Neural progenitor cell (in vitro differentiated cells): ENCODE measurements at regions not wholly inside any gene's neighbourhood (a gene's known extent, or its start where the extent isn't known, plus 50 kb on each side); places are given as distances from the start of the nearest gene placed in this dataset.

Experiments used
- DNase-seq: peaks from one replicate; pipeline ENCODE4 v3.0.0-alpha.2; 2016; ENCODE audit warnings: low spot score
- H2AFZ ChIP-seq: fragments of 200-600 bp; sonication (generic); replicated peaks from 2 replicates; pipeline ENCODE4 v1.6.1; 2016; ENCODE audit warnings: antibody characterized with exemption
- H3F3A ChIP-seq: fragments of 200-600 bp; sonication (generic); 2 replicates; pipeline ENCODE4 v1.6.1; 2016; ENCODE audit warnings: antibody characterized with exemption, low read depth
- H3K27ac ChIP-seq: fragments of 200-600 bp; sonication (generic); 2 replicates; pipeline ENCODE4 v1.5.1; 2016; ENCODE audit warnings: mild to moderate bottlenecking
- H3K27me3 ChIP-seq: fragments of 200-600 bp; sonication (generic); 2 replicates; pipeline ENCODE4 v1.6.1; 2016; ENCODE audit warnings: mild to moderate bottlenecking, moderate library complexity
- H3K36me3 ChIP-seq: fragments of 200-600 bp; sonication (generic); 2 replicates; pipeline ENCODE4 v1.5.1; 2016
- H3K4me1 ChIP-seq: fragments of 200-600 bp; sonication (generic); 2 replicates; pipeline ENCODE4 v1.6.1; 2016; ENCODE audit warnings: mixed run types
- H3K4me2 ChIP-seq: fragments of 200-600 bp; sonication (generic); 2 replicates; pipeline ENCODE4 v1.6.1; 2016
- H3K4me3 ChIP-seq: fragments of 200-600 bp; sonication (generic); 2 replicates; pipeline ENCODE4 v1.5.1; 2016
- H3K79me2 ChIP-seq: fragments of 200-600 bp; sonication (generic); 2 replicates; pipeline ENCODE4 v1.6.1; 2016; ENCODE audit warnings: low read depth
- H3K9ac ChIP-seq: fragments of 200-600 bp; sonication (generic); 2 replicates; pipeline ENCODE4 v1.6.1; 2016
- H3K9me3 ChIP-seq: fragments of 200-600 bp; sonication (generic); 2 replicates; pipeline ENCODE4 v1.5.1; 2016; ENCODE audit warnings: low read depth
- H4K20me1 ChIP-seq: fragments of 200-600 bp; sonication (generic); 2 replicates; pipeline ENCODE4 v1.6.1; 2016; ENCODE audit warnings: low read depth
- H3K27ac Mint-ChIP-seq: 3 replicates; pipeline ENCODE4 v1.8.0; 2021; ENCODE audit warnings: mixed read lengths
- H3K27me3 Mint-ChIP-seq: 2 replicates; pipeline ENCODE4 v1.8.0; 2022; ENCODE audit warnings: low read depth, mild to moderate bottlenecking, inconsistent platforms, moderate library complexity, mixed read lengths; ENCODE audit not compliant: insufficient read depth
- H3K36me3 Mint-ChIP-seq: 3 replicates; pipeline ENCODE4 v1.8.0; 2021; ENCODE audit warnings: mixed read lengths
- H3K4me1 Mint-ChIP-seq: 3 replicates; pipeline ENCODE4 v1.8.0; 2021; ENCODE audit warnings: mixed read lengths
- H3K4me3 Mint-ChIP-seq: 3 replicates; pipeline ENCODE4 v1.8.0; 2021; ENCODE audit warnings: mild to moderate bottlenecking, moderate library complexity, mixed read lengths
- H3K9me3 Mint-ChIP-seq: 3 replicates; pipeline ENCODE4 v1.8.0; 2020; ENCODE audit warnings: mixed read lengths
- CTCF ChIP-seq: fragments of 200-600 bp; sonication (generic); IDR thresholded peaks from 2 replicates; pipeline ENCODE4 v1.5.1; 2017; ENCODE audit warnings: antibody characterized with exemption, mild to moderate bottlenecking
- EZH2 ChIP-seq: fragments of 200-600 bp; sonication (generic); IDR thresholded peaks from 2 replicates; pipeline ENCODE4 v1.6.1; 2017; ENCODE audit warnings: antibody characterized with exemption, mild to moderate bottlenecking, moderate library complexity
- EZH2phosphoT487 ChIP-seq: fragments of 200-600 bp; sonication (generic); IDR thresholded peaks from 2 replicates; pipeline ENCODE4 v1.6.1; 2017; ENCODE audit warnings: antibody characterized with exemption

- Mint-ChIP-seq H3K36me3 (no peaks in the 10 kb centered on the region), H3K9me3 (peaks cover 2% of the 10 kb centered on the region), H3K4me3 (no peak overlapping the region), H3K27ac (no peak overlapping the region), H3K4me1 (no peaks in the 10 kb centered on the region), H3K27me3 (peaks cover 4% of the 10 kb centered on the region)
- no peak overlapping the region for H3K27ac ChIP-seq
- no peaks in the 10 kb centered on the region for H3K9me3 ChIP-seq
- H3K4me1 ChIP-seq: no peaks in the 10 kb centered on the region
- no peak overlapping the region for H3K4me3 ChIP-seq
- H3K27me3 ChIP-seq: no peaks in the 10 kb centered on the region
- no peak overlapping the region for H2AFZ ChIP-seq
- DNase-seq: no peak
- no peak overlapping the region for H3K4me2 ChIP-seq
- no peaks in the 10 kb centered on the region for H3K79me2 ChIP-seq
- no peaks in the 10 kb centered on the region for H3F3A ChIP-seq
- H3K9ac ChIP-seq: no peak overlapping the region
- H3K36me3 ChIP-seq: no peaks in the 10 kb centered on the region
- no peaks in the 10 kb centered on the region for H4K20me1 ChIP-seq
- no peak for TF ChIP-seq EZH2phosphoT487
Measured at GRCh38 chr9:99336005-99336404, 113.9 kb downstream of the SEC61B start.

GRCh38 chr9:99336531-99336930 lies 114.4 kb downstream of the SEC61B start:
- no peaks in the 10 kb centered on the region for H4K20me1 ChIP-seq
- TF ChIP-seq EZH2 (no peak), CTCF (no peak), EZH2phosphoT487 (no peak)
- H2AFZ ChIP-seq: no peak overlapping the region
- no peak overlapping the region for H3K4me3 ChIP-seq
- H3K9ac ChIP-seq: no peak overlapping the region
- Mint-ChIP-seq H3K27me3 (peaks cover 4% of the 10 kb centered on the region), H3K36me3 (no peaks in the 10 kb centered on the region), H3K9me3 (peaks cover 2% of the 10 kb centered on the region), H3K4me1 (no peaks in the 10 kb centered on the region), H3K27ac (no peak overlapping the region), H3K4me3 (no peak overlapping the region)
- H3K36me3 ChIP-seq: no peaks in the 10 kb centered on the region
- no peak overlapping the region for H3K4me2 ChIP-seq
- H3K79me2 ChIP-seq: no peaks in the 10 kb centered on the region
- no peaks in the 10 kb centered on the region for H3K4me1 ChIP-seq
- H3F3A ChIP-seq: no peaks in the 10 kb centered on the region
- H3K27ac ChIP-seq: no peak overlapping the region
- no peaks in the 10 kb centered on the region for H3K9me3 ChIP-seq
- H3K27me3 ChIP-seq: no peaks in the 10 kb centered on the region
- DNase-seq: no peak

GRCh38 chr9:99340281-99340680 lies 118.2 kb downstream of the SEC61B start:
- Mint-ChIP-seq H3K9me3 (peaks cover 2% of the 10 kb centered on the region), H3K27me3 (peaks cover 6% of the 10 kb centered on the region), H3K4me1 (no peaks in the 10 kb centered on the region), H3K27ac (no peak overlapping the region), H3K36me3 (no peaks in the 10 kb centered on the region), H3K4me3 (no peak overlapping the region)
- H3K9ac ChIP-seq: no peak overlapping the region
- H3K4me2 ChIP-seq: no peak overlapping the region
- H3K4me3 ChIP-seq: no peak overlapping the region
- H2AFZ ChIP-seq: no peak overlapping the region
- DNase-seq: no peak
- H3F3A ChIP-seq: no peaks in the 10 kb centered on the region
- no peaks in the 10 kb centered on the region for H3K4me1 ChIP-seq
- H3K36me3 ChIP-seq: no peaks in the 10 kb centered on the region
- no peaks in the 10 kb centered on the region for H3K79me2 ChIP-seq
- H3K27ac ChIP-seq: no peak overlapping the region
- H3K27me3 ChIP-seq: no peaks in the 10 kb centered on the region
- no peaks in the 10 kb centered on the region for H3K9me3 ChIP-seq
- no peaks in the 10 kb centered on the region for H4K20me1 ChIP-seq
- TF ChIP-seq EZH2: no peak
- no peak for TF ChIP-seq CTCF
- no peak for TF ChIP-seq EZH2phosphoT487

GRCh38 chr9:99341686-99342085 lies 119.6 kb downstream of the SEC61B start:
- no peak for DNase-seq
- Histone ChIP-seq H3K27ac (no peak overlapping the region), H3K9me3 (no peaks in the 10 kb centered on the region), H4K20me1 (no peaks in the 10 kb centered on the region), H3K4me3 (no peak overlapping the region), H2AFZ (no peak overlapping the region), H3K36me3 (no peaks in the 10 kb centered on the region), H3K4me1 (no peaks in the 10 kb centered on the region), H3K27me3 (no peaks in the 10 kb centered on the region), H3K4me2 (no peak overlapping the region), H3F3A (no peaks in the 10 kb centered on the region), H3K9ac (no peak overlapping the region), H3K79me2 (no peaks in the 10 kb centered on the region)
- H3K4me3 Mint-ChIP-seq: no peak overlapping the region
- TF ChIP-seq EZH2phosphoT487: no peak
- TF ChIP-seq EZH2: no peak
- TF ChIP-seq CTCF: no peak
- H3K27ac Mint-ChIP-seq: no peak overlapping the region
- no peaks in the 10 kb centered on the region for H3K36me3 Mint-ChIP-seq
- H3K4me1 Mint-ChIP-seq: no peaks in the 10 kb centered on the region
- peaks cover 8% of the 10 kb centered on the region for H3K27me3 Mint-ChIP-seq
- peaks cover 2% of the 10 kb centered on the region for H3K9me3 Mint-ChIP-seq
